ENCODE measurements at regions not wholly inside any gene's neighbourhood (a gene's known extent, or its start where the extent isn't known, plus 50 kb on each side); places are given as distances from the start of the nearest gene placed in this dataset.

- Histone ChIP-seq H3K4me2 (ENCODE audit: unreplicated experiment) (no peak overlapping the region), H3K79me2 (ENCODE audit: insufficient read depth) (no peaks in the 10 kb centered on the region), H4K20me1 (ENCODE audit: insufficient read depth) (no peaks in the 10 kb centered on the region), H3K4me1 (ENCODE audit: insufficient read depth) (no peaks in the 10 kb centered on the region), H2AFZ (no peak overlapping the region), H3K9me2 (ENCODE audit: insufficient read depth) (no peaks in the 10 kb centered on the region), H3K9ac (no peak overlapping the region), H3K9me3 (ENCODE audit: low read depth) (no peaks in the 10 kb centered on the region), H3K27me3 (replicated peaks; ENCODE audit: insufficient read depth) (no peaks in the 10 kb centered on the region), H3F3A (ENCODE audit: insufficient read depth) (no peaks in the 10 kb centered on the region), H3K36me3 (ENCODE audit: low read depth) (no peaks in the 10 kb centered on the region), H3K4me3 (no peak overlapping the region), H3K27ac (no peak overlapping the region)
- WGBS, 2 experiments (ENCODE audit: low coverage in 1 of 2, low lambda C conversion rate in 2 of 2, missing lambda C conversion rate in 2 of 2): 34 to 44% methylated on average over 2 of the region's 2 CpGs
- TF ChIP-seq EZH2phosphoT487 (IDR thresholded peaks at IDR 0.05; ENCODE audit: insufficient read depth, low read depth): no peak
- no peak for TF ChIP-seq EZH2 (IDR thresholded peaks at IDR 0.05; ENCODE audit: insufficient read depth, poor library complexity, severe bottlenecking)
- in situ Hi-C loops (cut with MboI): no loop called here
- no peak for DNase-seq
These were observed 284.4 kb upstream of the MON1B start for GRCh38 chr16:76906552-76906951.

GRCh38 chr16:76910931-76911330 is 280.1 kb upstream of the MON1B start:
- WGBS, 2 experiments (ENCODE audit: low coverage in 1 of 2, low lambda C conversion rate in 2 of 2, missing lambda C conversion rate in 2 of 2): 48 to 57% methylated on average over 3 of the region's 3 CpGs
- no peak overlapping the region for H3K9ac ChIP-seq
- no peak overlapping the region for H2AFZ ChIP-seq
- no peak overlapping the region for H3K27ac ChIP-seq
- no peak overlapping the region for H3K4me3 ChIP-seq
- no peak overlapping the region for H3K4me2 ChIP-seq (ENCODE audit: unreplicated experiment)
- H3K36me3 ChIP-seq (ENCODE audit: low read depth): no peaks in the 10 kb centered on the region
- no peaks in the 10 kb centered on the region for H3K79me2 ChIP-seq (ENCODE audit: insufficient read depth)
- H3K9me3 ChIP-seq (ENCODE audit: low read depth): no peaks in the 10 kb centered on the region
- peak; percentile 65 for DNase-seq
- H3K4me1 ChIP-seq (ENCODE audit: insufficient read depth): no peaks in the 10 kb centered on the region
- no peaks in the 10 kb centered on the region for H3K27me3 ChIP-seq (replicated peaks; ENCODE audit: insufficient read depth)
- no peaks in the 10 kb centered on the region for H3F3A ChIP-seq (ENCODE audit: insufficient read depth)
- H3K9me2 ChIP-seq (ENCODE audit: insufficient read depth): no peaks in the 10 kb centered on the region
- in situ Hi-C loops (cut with MboI): no loop called here
- TF ChIP-seq EZH2 (IDR thresholded peaks at IDR 0.05; ENCODE audit: insufficient read depth, poor library complexity, severe bottlenecking) (no peak), EZH2phosphoT487 (IDR thresholded peaks at IDR 0.05; ENCODE audit: insufficient read depth, low read depth) (no peak)
- no peaks in the 10 kb centered on the region for H4K20me1 ChIP-seq (ENCODE audit: insufficient read depth)

GRCh38 chr16:76913046-76913445 is 277.9 kb upstream of the MON1B start:
- in situ Hi-C loops (cut with MboI): no loop called here
- no peak overlapping the region for H3K9ac ChIP-seq
- TF ChIP-seq EZH2 (IDR thresholded peaks at IDR 0.05; ENCODE audit: insufficient read depth, poor library complexity, severe bottlenecking) (no peak), EZH2phosphoT487 (IDR thresholded peaks at IDR 0.05; ENCODE audit: insufficient read depth, low read depth) (no peak)
- H3K27me3 ChIP-seq (replicated peaks; ENCODE audit: insufficient read depth): no peaks in the 10 kb centered on the region
- H3K9me3 ChIP-seq (ENCODE audit: low read depth): no peaks in the 10 kb centered on the region
- no peak overlapping the region for H2AFZ ChIP-seq
- no peak overlapping the region for H3K27ac ChIP-seq
- no peaks in the 10 kb centered on the region for H3K36me3 ChIP-seq (ENCODE audit: low read depth)
- H4K20me1 ChIP-seq (ENCODE audit: insufficient read depth): no peaks in the 10 kb centered on the region
- no peaks in the 10 kb centered on the region for H3K9me2 ChIP-seq (ENCODE audit: insufficient read depth)
- H3K79me2 ChIP-seq (ENCODE audit: insufficient read depth): no peaks in the 10 kb centered on the region
- no peak overlapping the region for H3K4me3 ChIP-seq
- DNase-seq: peak; percentile 3
- WGBS, 2 experiments (ENCODE audit: low coverage in 1 of 2, low lambda C conversion rate in 2 of 2, missing lambda C conversion rate in 2 of 2): 46 to 59% methylated on average over 1 of the region's 1 CpG
- no peak overlapping the region for H3K4me2 ChIP-seq (ENCODE audit: unreplicated experiment)
- no peaks in the 10 kb centered on the region for H3K4me1 ChIP-seq (ENCODE audit: insufficient read depth)
- H3F3A ChIP-seq (ENCODE audit: insufficient read depth): no peaks in the 10 kb centered on the region

GRCh38 chr16:76926042-76926441 is 264.9 kb upstream of the MON1B start:
- H3K79me2 ChIP-seq (ENCODE audit: insufficient read depth): no peaks in the 10 kb centered on the region
- H3K36me3 ChIP-seq (ENCODE audit: low read depth): no peaks in the 10 kb centered on the region
- no peaks in the 10 kb centered on the region for H3K9me2 ChIP-seq (ENCODE audit: insufficient read depth)
- 30 to 33% methylated on average over 2 of the region's 2 CpGs for WGBS, 2 experiments (ENCODE audit: low coverage in 1 of 2, low lambda C conversion rate in 2 of 2, missing lambda C conversion rate in 2 of 2)
- no peaks in the 10 kb centered on the region for H3K27me3 ChIP-seq (replicated peaks; ENCODE audit: insufficient read depth)
- no peaks in the 10 kb centered on the region for H4K20me1 ChIP-seq (ENCODE audit: insufficient read depth)
- no peak overlapping the region for H3K4me2 ChIP-seq (ENCODE audit: unreplicated experiment)
- no peak for TF ChIP-seq EZH2 (IDR thresholded peaks at IDR 0.05; ENCODE audit: insufficient read depth, poor library complexity, severe bottlenecking)
- no peak for TF ChIP-seq EZH2phosphoT487 (IDR thresholded peaks at IDR 0.05; ENCODE audit: insufficient read depth, low read depth)
- no peaks in the 10 kb centered on the region for H3K9me3 ChIP-seq (ENCODE audit: low read depth)
- H3K4me3 ChIP-seq: no peak overlapping the region
- no peak overlapping the region for H2AFZ ChIP-seq
- DNase-seq: no peak
- no peak overlapping the region for H3K27ac ChIP-seq
- in situ Hi-C loops (cut with MboI): no loop called here
- no peaks in the 10 kb centered on the region for H3K4me1 ChIP-seq (ENCODE audit: insufficient read depth)
- H3K9ac ChIP-seq: no peak overlapping the region
- H3F3A ChIP-seq (ENCODE audit: insufficient read depth): no peaks in the 10 kb centered on the region

- H3K4me2 ChIP-seq (ENCODE audit: unreplicated experiment): no peak overlapping the region
- no peaks in the 10 kb centered on the region for H3K27me3 ChIP-seq (replicated peaks; ENCODE audit: insufficient read depth)
- H2AFZ ChIP-seq: no peak overlapping the region
- H3K9me2 ChIP-seq (ENCODE audit: insufficient read depth): no peaks in the 10 kb centered on the region
- no peaks in the 10 kb centered on the region for H3K36me3 ChIP-seq (ENCODE audit: low read depth)
- TF ChIP-seq EZH2phosphoT487 (IDR thresholded peaks at IDR 0.05; ENCODE audit: insufficient read depth, low read depth): no peak
- no peak for TF ChIP-seq EZH2 (IDR thresholded peaks at IDR 0.05; ENCODE audit: insufficient read depth, poor library complexity, severe bottlenecking)
- in situ Hi-C loops (cut with MboI): no loop called here
- no peak for DNase-seq
- no peak overlapping the region for H3K4me3 ChIP-seq
- WGBS, 2 experiments (ENCODE audit: low coverage in 1 of 2, low lambda C conversion rate in 2 of 2, missing lambda C conversion rate in 2 of 2): 0 to 3% methylated on average over 1 of the region's 1 CpG
- H3F3A ChIP-seq (ENCODE audit: insufficient read depth): no peaks in the 10 kb centered on the region
- H3K9me3 ChIP-seq (ENCODE audit: low read depth): no peaks in the 10 kb centered on the region
- H3K9ac ChIP-seq: no peak overlapping the region
- no peaks in the 10 kb centered on the region for H4K20me1 ChIP-seq (ENCODE audit: insufficient read depth)
- H3K4me1 ChIP-seq (ENCODE audit: insufficient read depth): no peaks in the 10 kb centered on the region
- H3K27ac ChIP-seq: no peak overlapping the region
- no peaks in the 10 kb centered on the region for H3K79me2 ChIP-seq (ENCODE audit: insufficient read depth)
These were observed 264.4 kb upstream of the MON1B start for GRCh38 chr16:76926595-76926994.
